ENCODE measurements at regions not wholly inside any gene's neighbourhood (a gene's known extent, or its start where the extent isn't known, plus 50 kb on each side); places are given as distances from the start of the nearest gene placed in this dataset.

DNA sequence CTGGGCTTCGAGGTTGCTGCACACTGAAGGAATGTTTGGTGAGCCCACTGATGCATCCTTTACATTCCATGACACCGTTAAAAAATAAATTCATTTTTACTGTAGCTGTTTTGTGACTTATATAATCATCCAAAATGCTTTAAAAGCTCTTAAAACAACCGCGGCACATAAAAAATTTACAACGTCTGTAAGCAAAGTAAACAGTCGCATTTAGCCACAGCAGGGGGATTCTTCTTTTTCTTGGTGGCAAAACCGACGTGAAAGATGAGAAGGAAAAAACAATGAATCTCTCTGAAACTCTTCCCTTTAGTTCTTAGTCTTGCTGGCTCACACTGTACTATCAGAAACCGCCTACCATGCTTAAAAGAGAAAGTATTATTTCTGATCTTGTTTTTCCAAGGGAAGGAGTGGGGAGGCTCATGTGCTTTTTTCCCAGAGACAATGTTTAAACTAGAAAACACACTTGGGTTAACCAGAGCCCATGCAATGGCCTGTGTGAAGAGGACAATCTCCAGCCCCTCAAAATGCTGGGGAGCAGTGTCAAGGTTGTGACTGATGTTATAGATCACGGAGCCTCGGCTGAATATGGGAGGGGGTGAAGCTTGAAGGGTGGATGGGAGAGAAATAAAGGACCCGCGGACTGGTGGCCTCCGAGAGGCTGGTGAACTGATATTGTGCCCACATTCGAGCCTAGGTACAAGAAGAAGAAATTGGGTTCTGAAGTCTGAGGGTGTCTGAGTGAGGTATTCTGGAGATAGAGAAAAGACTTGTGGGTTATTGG, 91.1 kb downstream of the IRF8 start:
- Histone ChIP-seq H3K79me2 (ENCODE audit: low read length) (no peaks in the 10 kb centered on the region), H3K27ac (ENCODE audit: low read length) (no peak overlapping the region), H3K9me3 (ENCODE audit: low read length) (no peaks in the 10 kb centered on the region), H3K9me2 (replicated peaks; ENCODE audit: low read length) (no peaks in the 10 kb centered on the region), H3K9ac (ENCODE audit: low read length) (no peak overlapping the region), H4K20me1 (ENCODE audit: low read length) (no peaks in the 10 kb centered on the region), H3K36me3 (ENCODE audit: low read depth, low read length) (no peaks in the 10 kb centered on the region), H3K27me3 (ENCODE audit: low read length) (peaks cover 84% of the 10 kb centered on the region), H3K4me2 (ENCODE audit: low read length) (no peak overlapping the region), H3F3A (ENCODE audit: low read length, unreplicated experiment) (no peaks in the 10 kb centered on the region), H2AFZ (ENCODE audit: low read length) (no peak overlapping the region), H3K4me3 (ENCODE audit: low read length) (no peak overlapping the region), H3K4me1 (ENCODE audit: insufficient read depth, low read length) (no peaks in the 10 kb centered on the region)
- intact Hi-C loops (cut with micrococcal nuclease): no loop called here
- POLR2A ChIA-PET (ENCODE audit: unreplicated experiment): no interaction called here
- TF ChIP-seq CTCF (conservative IDR thresholded peaks at IDR 0.05; ENCODE audit: low read depth, low read length) (no peak), EZH2phosphoT487 (IDR thresholded peaks at IDR 0.05; ENCODE audit: borderline replicate concordance, low read length) (no peak), EZH2 (IDR thresholded peaks at IDR 0.05; ENCODE audit: low read length, unreplicated experiment) (no peak)
- no TSS peak for BruUV-seq (replicated peaks)
- CTCF ChIA-PET: interaction anchor here (1.1 kb wide), 1 partner anchor 171 kb away, joined by 4 read pairs; no protein-coding TSS in a partner anchor
- DNase-seq (no peak), ATAC-seq (no peak)

GRCh38 chr16:85990861-85991301, 91.9 kb downstream of the IRF8 start:
- TF ChIP-seq EZH2phosphoT487 (IDR thresholded peaks at IDR 0.05; ENCODE audit: borderline replicate concordance, low read length): no peak
- TF ChIP-seq EZH2 (IDR thresholded peaks at IDR 0.05; ENCODE audit: low read length, unreplicated experiment): no peak
- no peak for TF ChIP-seq CTCF (conservative IDR thresholded peaks at IDR 0.05; ENCODE audit: low read depth, low read length)
- Histone ChIP-seq H3K27ac (ENCODE audit: low read length) (no peak overlapping the region), H3K36me3 (ENCODE audit: low read depth, low read length) (no peaks in the 10 kb centered on the region), H3K9me3 (ENCODE audit: low read length) (no peaks in the 10 kb centered on the region), H2AFZ (ENCODE audit: low read length) (no peak overlapping the region), H3K4me1 (ENCODE audit: insufficient read depth, low read length) (no peaks in the 10 kb centered on the region), H3K9me2 (replicated peaks; ENCODE audit: low read length) (no peaks in the 10 kb centered on the region), H3F3A (ENCODE audit: low read length, unreplicated experiment) (no peaks in the 10 kb centered on the region), H3K79me2 (ENCODE audit: low read length) (no peaks in the 10 kb centered on the region), H3K27me3 (ENCODE audit: low read length) (peaks cover 81% of the 10 kb centered on the region), H3K4me3 (ENCODE audit: low read length) (no peak overlapping the region), H3K9ac (ENCODE audit: low read length) (no peak overlapping the region), H3K4me2 (ENCODE audit: low read length) (no peak overlapping the region), H4K20me1 (ENCODE audit: low read length) (no peaks in the 10 kb centered on the region)
- ATAC-seq (no peak), DNase-seq (no peak)
- ChIA-PET POLR2A (ENCODE audit: unreplicated experiment) (no interaction called here), CTCF (interaction anchor here (1.1 kb wide), 1 partner anchor 172 kb away, joined by 4 read pairs; no protein-coding TSS in a partner anchor)
- no TSS peak for BruUV-seq (replicated peaks)
- intact Hi-C loops (cut with micrococcal nuclease): no loop called here

DNA sequence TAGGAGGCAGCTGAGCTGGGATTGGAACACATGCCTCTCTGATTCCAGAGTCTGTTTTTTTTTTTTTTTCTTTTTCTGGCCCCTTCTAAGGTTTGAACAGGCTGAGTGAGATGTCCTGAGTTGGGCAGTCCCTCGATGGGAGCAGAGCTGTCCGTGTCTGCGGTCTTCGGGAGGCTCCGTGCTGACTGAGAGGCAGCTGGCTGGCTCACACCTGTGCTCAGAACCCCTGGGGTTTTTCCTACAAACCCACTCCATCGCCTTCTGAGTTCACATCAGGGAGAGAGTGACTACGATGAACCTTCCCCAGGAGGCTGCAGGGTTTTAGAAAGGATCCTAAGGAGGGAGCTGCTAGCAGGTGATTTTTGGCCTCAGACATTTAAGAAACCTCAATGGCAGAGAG, 92.5 kb downstream of the IRF8 start:
- Histone ChIP-seq H3K4me1 (ENCODE audit: insufficient read depth, low read length) (no peaks in the 10 kb centered on the region), H3K9me2 (replicated peaks; ENCODE audit: low read length) (no peaks in the 10 kb centered on the region), H4K20me1 (ENCODE audit: low read length) (no peaks in the 10 kb centered on the region), H3K27ac (ENCODE audit: low read length) (no peak overlapping the region), H3F3A (ENCODE audit: low read length, unreplicated experiment) (no peaks in the 10 kb centered on the region), H3K36me3 (ENCODE audit: low read depth, low read length) (no peaks in the 10 kb centered on the region), H3K79me2 (ENCODE audit: low read length) (no peaks in the 10 kb centered on the region), H2AFZ (ENCODE audit: low read length) (no peak overlapping the region), H3K27me3 (ENCODE audit: low read length) (peaks cover 85% of the 10 kb centered on the region), H3K9me3 (ENCODE audit: low read length) (no peaks in the 10 kb centered on the region), H3K4me3 (ENCODE audit: low read length) (no peak overlapping the region), H3K4me2 (ENCODE audit: low read length) (no peak overlapping the region), H3K9ac (ENCODE audit: low read length) (no peak overlapping the region)
- BruUV-seq (replicated peaks): no TSS peak
- ATAC-seq: no peak
- no peak for TF ChIP-seq EZH2phosphoT487 (IDR thresholded peaks at IDR 0.05; ENCODE audit: borderline replicate concordance, low read length)
- TF ChIP-seq EZH2 (IDR thresholded peaks at IDR 0.05; ENCODE audit: low read length, unreplicated experiment): no peak
- no peak for TF ChIP-seq CTCF (conservative IDR thresholded peaks at IDR 0.05; ENCODE audit: low read depth, low read length)
- CTCF ChIA-PET: no interaction called here
- no peak for DNase-seq
- intact Hi-C loops (cut with micrococcal nuclease): no loop called here
- POLR2A ChIA-PET (ENCODE audit: unreplicated experiment): no interaction called here

Measured in PC-3 (cell line).